Ovary (tissue), 3 donors: ENCODE measurements at regions not wholly inside any gene's neighbourhood (a gene's known extent, or its start where the extent isn't known, plus 50 kb on each side); places are given as distances from the start of the nearest gene placed in this dataset.
"Not testable (repeated sequence)": the region's sequence is repeated elsewhere in the genome, so short reads cannot be mapped to it uniquely, and the experiment has no call there.

Experiments used
- CTCF ChIP-seq, 3 donors: fragments of 450-650 bp in 2 of 3; fragments of 200-600 bp in 1 of 3; IDR thresholded peaks; one replicate each; pipeline versions ENCODE4 v1.5.1 to v1.8.0; 2016 to 2022; ENCODE audit warnings: antibody characterized with exemption in 3 of 3, mild to moderate bottlenecking in 1 of 3
- POLR2A ChIP-seq: fragments of 450-650 bp; IDR thresholded peaks from one replicate; pipeline ENCODE4 v1.6.1; 2017; ENCODE audit warnings: antibody characterized with exemption, mild to moderate bottlenecking, moderate library complexity
- donor health status: DM: no; HTN: no; CAD: no.

GRCh38 chr18:30772170-30772569, 270.4 kb downstream of the DSC3 start:
- TF ChIP-seq CTCF (IDR thresholded peaks at IDR 0.05); POLR2A: not testable (repeated sequence)
